Hematopoietic multipotent progenitor cell treated with erythropoietin and hydrocortisone succinate and interleukin-3 and kit ligand, for 6 days (in vitro differentiated cells): ENCODE measurements at regions not wholly inside any gene's neighbourhood (a gene's known extent, or its start where the extent isn't known, plus 50 kb on each side); places are given as distances from the start of the nearest gene placed in this dataset.
"Not testable (repeated sequence)": the region's sequence is repeated elsewhere in the genome, so short reads cannot be mapped to it uniquely, and the experiment has no call there.

Experiments
- DNase-seq: peaks from one replicate; pipeline ENCODE4 v3.0.0-alpha.2; 2015

DNA sequence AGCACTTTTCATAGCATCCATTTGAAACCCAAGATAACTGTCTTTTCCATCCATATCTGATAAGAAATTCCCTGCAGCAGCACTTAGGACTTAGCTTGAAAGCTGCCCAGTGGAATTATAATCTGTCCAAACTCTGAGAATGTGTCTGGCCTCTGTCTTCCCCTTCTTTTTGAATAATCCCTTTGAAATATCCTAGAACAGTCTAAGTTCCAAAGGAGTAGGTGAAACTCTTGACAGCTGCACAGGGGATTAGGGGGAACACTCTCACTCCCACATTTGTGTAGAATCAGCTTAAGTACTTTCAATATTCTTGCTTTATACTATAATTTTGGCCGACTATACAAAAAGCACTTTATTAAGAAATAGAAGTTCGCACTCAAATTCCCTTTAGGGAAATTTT, 157.7 kb downstream of the PAPSS1 start:
- no peak for DNase-seq

DNA sequence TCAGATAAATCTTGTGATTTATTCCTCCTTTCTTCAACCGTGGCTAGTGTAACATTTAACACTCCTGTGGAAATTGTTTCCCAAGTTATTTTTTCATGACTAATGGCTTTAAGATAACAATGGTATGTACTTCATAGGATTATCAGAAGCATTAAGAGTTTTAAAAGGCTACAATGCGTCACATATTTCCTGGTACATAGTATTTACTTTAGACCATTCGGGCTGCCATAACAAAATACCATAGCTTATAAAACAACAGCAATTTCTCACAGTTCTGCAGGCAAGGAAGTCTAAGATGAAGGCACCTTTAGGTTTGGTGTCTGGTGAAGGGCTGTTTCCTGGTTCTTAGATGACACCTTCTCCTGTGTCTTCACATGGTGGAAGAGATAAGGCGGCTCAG, 158.6 kb downstream of the PAPSS1 start:
- DNase-seq = no peak

GRCh38 chr4:107559653-107560052, 160.4 kb downstream of the PAPSS1 start:
- DNase-seq = no peak

- DNase-seq = no peak
These were observed 167.7 kb downstream of the PAPSS1 start for GRCh38 chr4:107552306-107552705.

DNA sequence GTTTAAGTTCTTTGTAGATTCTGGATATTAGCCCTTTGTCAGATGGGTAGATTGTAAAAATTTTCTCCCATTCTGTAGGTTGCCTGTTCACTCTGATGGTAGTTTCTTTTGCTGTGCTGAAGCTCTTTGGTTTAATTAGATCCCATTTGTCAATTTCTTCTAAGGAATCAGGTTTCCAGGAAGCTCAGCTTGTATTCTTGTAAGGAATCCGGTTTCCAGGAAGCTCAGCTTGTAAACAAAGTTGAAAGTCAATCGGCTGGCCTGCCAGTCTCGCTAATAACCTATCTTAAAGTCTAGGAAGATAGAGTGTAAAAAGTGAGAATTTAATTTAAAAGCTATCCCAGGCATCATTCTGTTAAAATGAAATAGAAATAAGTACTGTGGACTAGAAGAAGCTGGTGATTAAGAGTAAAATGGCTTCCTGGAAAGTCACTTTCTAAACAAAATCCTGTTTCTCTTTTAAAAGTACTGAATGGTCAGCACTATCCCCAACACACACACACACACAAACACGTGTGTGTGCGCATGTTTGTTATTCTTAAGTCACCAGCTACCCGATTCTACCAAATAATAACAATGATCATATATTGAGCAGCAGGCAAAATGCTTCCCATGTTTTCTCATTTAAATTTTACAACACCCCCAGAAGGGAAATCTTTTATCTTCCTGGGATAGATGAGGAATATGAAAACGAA, 171.7 kb downstream of the PAPSS1 start:
- no peak for DNase-seq

GRCh38 chr4:107546638-107547037, 173.4 kb downstream of the PAPSS1 start:
- DNase-seq = no peak

DNA sequence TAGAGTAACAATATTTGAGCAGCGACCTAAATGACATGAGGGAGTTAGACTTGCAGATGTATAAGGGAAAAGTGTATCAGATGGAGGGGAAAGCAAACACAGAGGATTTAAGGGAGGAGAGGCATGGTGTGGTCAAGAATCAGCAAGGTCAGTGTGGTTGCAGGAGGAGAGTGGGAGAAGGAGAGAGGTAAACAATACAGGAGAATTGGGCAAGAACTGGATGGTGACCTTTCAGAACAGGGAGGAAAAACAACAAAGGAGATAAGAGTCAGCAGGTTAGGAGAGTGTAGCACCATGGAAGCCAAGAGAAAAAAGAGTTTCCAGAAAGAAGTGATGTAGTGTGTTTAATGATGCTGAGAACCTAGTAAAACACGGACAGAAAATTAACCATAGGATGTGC, 178.5 kb downstream of the PAPSS1 start:
- no peak for DNase-seq

DNA sequence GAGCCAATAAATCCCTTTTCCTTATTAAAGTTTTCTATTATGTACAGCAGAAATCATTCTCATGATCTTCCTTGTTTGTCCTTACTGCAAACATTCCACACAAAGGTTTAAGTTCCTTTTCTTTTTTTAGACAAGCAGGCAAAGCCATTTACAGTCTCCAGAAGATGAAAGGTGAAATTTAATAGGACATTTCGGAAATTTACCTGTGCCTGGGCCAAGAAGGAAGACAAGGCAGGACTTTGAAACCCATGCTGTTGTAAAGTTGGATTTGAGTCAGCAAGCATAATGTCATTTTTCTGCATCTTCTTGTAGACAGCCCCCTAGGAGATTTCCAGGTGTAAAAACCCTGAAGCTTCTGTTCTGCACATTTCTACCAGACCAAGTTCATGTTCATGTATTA, 188.1 kb downstream of the PAPSS1 start:
- DNase-seq = no peak

GRCh38 chr4:107520368-107520767, 199.7 kb downstream of the PAPSS1 start:
- DNase-seq = no peak

GRCh38 chr4:107519053-107519452, 201.0 kb downstream of the PAPSS1 start:
- peak; percentile 10 for DNase-seq

DNA sequence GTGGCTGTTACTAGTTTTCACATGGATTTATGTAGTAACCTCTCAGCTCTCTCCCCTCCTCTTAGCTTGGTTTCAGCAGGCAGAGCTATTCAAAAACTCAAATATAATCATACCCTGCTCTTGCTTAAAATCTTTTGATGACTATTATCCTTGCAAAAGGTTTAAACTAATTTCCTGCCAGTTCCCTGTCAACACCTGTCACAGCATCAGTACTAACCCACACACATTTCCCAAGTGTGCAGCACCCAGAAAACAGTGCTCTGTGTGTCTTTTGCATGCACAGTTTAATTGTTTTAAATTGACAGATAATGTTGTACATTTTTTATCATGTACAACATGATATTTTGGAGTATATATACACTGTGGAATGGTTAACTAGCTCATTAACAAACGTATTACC, 202.0 kb downstream of the PAPSS1 start:
- DNase-seq = no peak

DNA sequence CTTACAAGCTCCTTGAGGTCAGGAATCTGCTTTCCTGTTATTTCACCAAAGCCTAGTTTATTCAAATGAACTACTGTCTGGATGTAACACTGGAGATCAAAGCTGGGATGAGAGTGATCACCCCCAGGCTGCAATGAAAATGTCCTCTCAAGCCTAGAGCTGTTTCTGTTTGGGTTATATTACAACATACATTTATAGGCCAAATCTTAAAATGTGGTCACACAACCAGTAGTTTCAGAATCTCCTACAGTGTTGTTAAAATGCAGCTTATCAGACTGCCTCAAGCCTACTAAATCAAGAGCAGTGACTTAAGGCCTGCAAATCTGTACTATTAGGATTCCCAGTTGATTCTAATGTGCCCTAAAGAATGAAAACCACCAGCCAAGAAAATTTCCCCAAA, 207.5 kb downstream of the PAPSS1 start:
- no peak for DNase-seq

GRCh38 chr4:107509615-107510014, 210.4 kb downstream of the PAPSS1 start:
- no peak for DNase-seq

- no peak for DNase-seq
These were observed 219.5 kb downstream of the PAPSS1 start for GRCh38 chr4:107500551-107500950.

DNA sequence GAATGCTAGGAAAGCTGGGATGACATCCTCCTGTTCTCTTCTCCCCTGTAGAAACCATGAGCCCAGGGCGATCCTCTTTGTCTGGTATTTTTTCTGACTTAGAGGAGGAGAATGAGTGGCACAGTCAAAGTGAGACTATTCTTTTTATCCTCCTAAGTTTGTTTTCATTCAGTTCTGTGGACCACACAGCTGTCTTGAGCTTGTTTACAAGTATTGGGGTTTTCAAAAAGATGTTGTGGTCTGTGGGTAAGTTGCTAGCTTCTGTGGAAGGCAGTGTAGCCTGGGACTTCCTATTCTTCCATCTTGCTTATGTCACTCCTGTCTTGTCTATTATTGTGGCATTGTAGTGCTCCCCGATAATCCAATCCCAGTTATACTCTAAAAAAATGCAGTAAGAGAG, 223.0 kb downstream of the PAPSS1 start:
- DNase-seq = no peak

DNA sequence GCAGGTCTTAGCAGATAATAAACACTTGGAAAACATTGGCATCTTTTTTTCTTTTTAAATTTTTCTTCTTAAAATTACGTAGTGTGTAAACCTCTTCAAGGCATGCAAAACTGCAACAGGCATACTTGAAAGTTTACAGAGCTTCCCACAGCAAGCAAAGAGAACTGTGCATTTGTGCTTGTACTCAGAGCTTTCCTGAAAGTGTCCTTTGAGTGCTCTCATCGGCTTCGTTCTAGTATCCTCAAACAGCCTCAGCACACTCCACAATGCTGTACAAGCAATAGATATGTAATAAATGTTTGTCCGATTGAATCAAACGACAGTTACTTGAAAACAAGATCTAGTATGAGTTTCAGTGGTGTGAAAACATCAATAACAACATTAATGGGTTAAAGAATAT, 227.5 kb downstream of the PAPSS1 start:
- no peak for DNase-seq

GRCh38 chr4:107490116-107490515, 229.9 kb downstream of the PAPSS1 start:
- no peak for DNase-seq

GRCh38 chr4:107483621-107484020, 236.4 kb downstream of the PAPSS1 start:
- not testable (repeated sequence) for DNase-seq

DNA sequence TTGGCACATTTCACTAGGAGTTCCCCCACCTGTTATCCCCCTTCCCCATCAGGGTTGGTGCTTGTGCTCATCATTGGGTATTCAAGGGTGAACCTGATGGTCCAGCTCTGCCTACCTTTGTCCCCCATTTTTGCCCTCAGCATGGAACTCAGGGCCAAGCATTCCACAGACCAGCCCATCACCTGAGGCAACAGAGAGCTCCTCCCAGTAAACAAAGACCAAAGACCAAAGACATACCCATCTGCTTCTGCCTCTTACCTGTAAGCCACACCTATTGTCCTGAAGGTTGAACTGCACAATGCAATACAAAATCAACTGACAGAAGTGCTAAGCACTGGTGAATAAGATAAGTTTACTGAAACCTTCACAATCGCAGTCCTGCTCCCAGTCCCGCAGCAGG, 237.5 kb downstream of the PAPSS1 start:
- no peak for DNase-seq

DNA sequence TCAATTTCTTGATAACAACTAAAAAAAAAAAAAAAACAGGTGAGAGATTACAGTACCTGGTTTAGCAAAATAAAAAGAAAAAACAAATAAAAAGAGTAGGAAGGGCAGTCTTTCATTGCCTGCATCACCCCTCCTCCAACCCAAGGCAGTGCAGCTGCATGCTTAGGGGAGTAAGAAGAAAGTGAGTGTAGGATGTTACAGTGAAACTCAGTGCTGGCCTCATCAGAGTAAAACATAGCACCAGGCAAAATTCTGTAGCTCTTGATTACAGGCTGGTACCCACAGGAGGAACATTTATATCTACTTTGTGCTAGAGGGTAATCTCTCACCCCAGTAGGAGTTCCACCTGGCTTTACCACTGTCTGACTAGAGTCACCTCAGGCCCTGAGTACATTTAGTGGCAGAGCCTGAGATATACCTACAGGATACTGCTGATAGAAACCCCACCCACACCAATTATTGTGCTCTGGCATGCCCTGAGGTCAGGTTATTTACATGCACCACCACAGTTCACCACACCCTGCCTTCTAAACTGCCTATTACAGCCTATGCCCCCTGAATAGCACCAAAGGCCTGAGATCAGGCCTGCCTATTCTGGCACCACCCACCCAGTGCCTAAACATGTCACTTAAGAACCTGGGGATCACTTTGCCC, 241.6 kb downstream of the PAPSS1 start:
- DNase-seq = no peak

DNA sequence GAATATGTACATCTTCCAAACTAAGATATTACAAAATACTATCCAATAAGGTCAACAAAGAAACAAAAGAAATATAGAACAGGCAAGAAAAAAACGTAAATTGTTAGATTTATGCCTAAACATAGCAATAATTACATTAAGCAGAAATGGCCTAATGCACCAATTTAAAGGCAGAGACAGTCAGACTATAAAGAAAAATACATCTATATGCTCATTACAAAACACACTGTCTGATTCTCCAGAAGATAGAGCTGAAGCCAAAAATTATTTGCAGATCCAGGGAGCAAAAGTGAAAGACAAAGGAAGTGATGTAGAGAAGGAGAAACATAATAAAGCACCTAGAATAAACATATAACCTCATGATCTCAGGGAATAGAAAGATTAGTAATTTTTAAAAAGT, 246.9 kb downstream of the PAPSS1 start:
- no peak for DNase-seq

DNA sequence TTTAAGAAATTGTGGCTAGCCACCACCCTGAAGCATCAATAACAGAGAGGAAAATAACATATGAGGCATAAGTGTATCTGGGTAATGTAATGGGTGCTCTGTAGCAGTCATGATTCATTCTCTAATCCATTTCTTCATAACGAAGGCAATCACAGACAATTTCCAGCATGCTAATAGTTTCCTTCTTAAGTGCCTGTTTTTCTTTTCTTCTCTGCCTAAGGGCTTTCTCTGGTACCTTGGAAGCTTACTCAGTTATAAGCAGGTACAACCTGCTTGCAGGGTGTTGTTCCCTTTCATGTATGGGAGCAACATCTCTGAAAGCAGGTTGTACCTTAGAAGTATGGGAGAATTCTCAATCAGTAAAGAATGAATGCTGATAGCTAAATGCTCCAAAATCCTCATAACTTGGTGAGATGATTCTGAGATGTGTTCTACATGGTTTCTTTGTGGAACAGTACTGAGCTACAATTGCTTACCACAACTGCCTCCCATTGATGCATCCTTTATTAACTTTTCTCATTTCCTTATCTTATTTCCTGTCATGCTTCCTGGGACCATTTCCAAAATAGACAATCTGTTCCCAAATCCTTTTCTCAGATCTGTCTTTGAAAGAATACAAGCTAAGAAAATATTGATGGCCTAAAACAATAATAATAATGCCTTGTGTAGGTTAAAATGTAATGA, 247.6 kb downstream of the PAPSS1 start:
- no peak for DNase-seq

GRCh38 chr4:107470173-107470572, 249.9 kb downstream of the PAPSS1 start:
- no peak for DNase-seq

DNA sequence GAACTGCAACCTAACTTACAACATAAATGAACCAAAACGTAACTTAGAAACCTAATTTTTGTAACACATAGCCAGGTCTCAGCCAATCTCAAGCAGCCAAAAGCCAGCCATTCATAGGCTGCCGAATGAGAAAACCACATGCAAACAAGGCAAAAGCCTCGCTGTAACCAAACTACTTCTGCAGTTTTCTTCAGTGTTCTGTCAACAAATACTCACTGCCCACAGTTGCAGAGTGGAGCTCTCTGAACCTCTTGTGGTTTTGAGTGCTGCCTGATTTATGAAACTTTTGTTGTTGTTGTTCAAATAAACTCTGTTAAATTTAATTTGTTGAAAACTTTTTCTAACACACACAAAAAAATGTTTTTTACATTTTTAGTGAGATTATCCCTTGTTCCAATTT, 251.2 kb downstream of the PAPSS1 start:
- no peak for DNase-seq
